DND-41 (cell line): ENCODE measurements at regions not wholly inside any gene's neighbourhood (a gene's known extent, or its start where the extent isn't known, plus 50 kb on each side); places are given as distances from the start of the nearest gene placed in this dataset.

Experiments used
- ATAC-seq: fragments of 200-7000 bp; cut with Tn5 transposase; 3 replicates; pipeline ENCODE4 v1.9.1; 2021; ENCODE audit warnings: low read depth; ENCODE audit not compliant: insufficient read depth
- DNase-seq: peaks from one replicate; pipeline ENCODE4 v3.0.0-alpha.2; 2020
- H2AFZ ChIP-seq: 2 replicates; pipeline ENCODE4 v1.6.0; 2012; ENCODE audit warnings: low read depth, low read length
- H3K27ac ChIP-seq: 2 replicates; pipeline ENCODE4 v1.5.1; 2012; ENCODE audit warnings: low read length, inconsistent platforms
- H3K27me3 ChIP-seq: fragments of 200-600 bp; sonication (generic); 2 replicates; pipeline ENCODE4 v1.6.0; 2012; ENCODE audit warnings: low read length, mild to moderate bottlenecking, inconsistent platforms; ENCODE audit not compliant: insufficient read depth, poor library complexity
- H3K36me3 ChIP-seq: 2 replicates; pipeline ENCODE4 v1.5.1; 2012; ENCODE audit warnings: low read length, inconsistent platforms; ENCODE audit not compliant: insufficient read depth
- H3K4me1 ChIP-seq: 2 replicates; pipeline ENCODE4 v1.5.1; 2012; ENCODE audit warnings: mild to moderate bottlenecking, low read length; ENCODE audit not compliant: insufficient read depth
- H3K4me2 ChIP-seq: 2 replicates; pipeline ENCODE4 v1.6.0; 2012; ENCODE audit warnings: mild to moderate bottlenecking, moderate library complexity, low read length, inconsistent platforms; ENCODE audit not compliant: insufficient read depth
- H3K4me3 ChIP-seq, 2 experiments: fragments of 200-600 bp in 1 of 2; shearing (Covaris generic) in 1 of 2; 2 replicates each; pipeline ENCODE4 v1.5.1; 2012 to 2016; ENCODE audit warnings: inconsistent platforms in 2 of 2, low read length in 2 of 2, mild to moderate bottlenecking in 2 of 2, low read depth in 1 of 2, moderate library complexity in 1 of 2
- H3K79me2 ChIP-seq: 2 replicates; pipeline ENCODE4 v1.6.0; 2012; ENCODE audit warnings: low read length, inconsistent platforms; ENCODE audit not compliant: insufficient read depth
- H3K9ac ChIP-seq: 2 replicates; pipeline ENCODE4 v1.6.0; 2012; ENCODE audit warnings: low read depth, mild to moderate bottlenecking, inconsistent platforms, low read length, moderate library complexity
- H3K9me3 ChIP-seq: 2 replicates; pipeline ENCODE4 v1.5.1; 2012; ENCODE audit warnings: low read length, moderate library complexity, mild to moderate bottlenecking, inconsistent platforms; ENCODE audit not compliant: insufficient read depth, severe bottlenecking
- H4K20me1 ChIP-seq: 2 replicates; pipeline ENCODE4 v1.6.0; 2012; ENCODE audit warnings: low read length; ENCODE audit not compliant: insufficient read depth
- CTCF ChIP-seq: IDR thresholded peaks from 2 replicates; pipeline ENCODE4 v1.5.1; 2012; ENCODE audit warnings: borderline replicate concordance, low read length, moderate library complexity, mild to moderate bottlenecking; ENCODE audit not compliant: poor library complexity, severe bottlenecking; ENCODE audit errors: extremely low read depth
- EZH2 ChIP-seq: IDR thresholded peaks from 3 replicates; pipeline ENCODE4 v1.6.1; 2012; ENCODE audit warnings: borderline replicate concordance, low read depth, mild to moderate bottlenecking, moderate library complexity, low read length, inconsistent platforms; ENCODE audit not compliant: severe bottlenecking

DNA sequence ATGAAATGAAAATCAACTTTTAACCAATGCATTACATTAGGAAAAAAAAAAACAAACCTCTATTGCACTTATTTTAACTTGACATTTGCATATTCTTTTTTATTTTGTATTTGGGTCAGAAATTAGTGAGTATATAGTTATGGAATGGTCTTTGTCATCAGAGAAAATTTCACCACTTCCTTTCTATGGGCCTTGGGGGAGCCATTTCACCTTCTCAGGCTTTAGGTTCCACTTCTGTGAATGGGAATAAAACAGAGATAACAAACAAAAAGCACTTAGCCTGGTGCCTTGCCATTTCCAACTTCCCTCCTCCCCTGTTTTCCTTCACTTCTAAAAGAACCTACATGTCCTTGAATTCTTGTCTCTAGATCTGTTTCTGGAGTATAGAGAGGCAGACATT, 168.0 kb upstream of the STT3B start:
- Histone ChIP-seq H2AFZ (no peak overlapping the region), H3K36me3 (no peaks in the 10 kb centered on the region), H3K9ac (no peak overlapping the region), H3K27ac (no peak overlapping the region), H3K4me2 (no peak overlapping the region), H4K20me1 (no peaks in the 10 kb centered on the region), H3K4me3 (no peak overlapping the region), H3K4me1 (peaks cover 9% of the 10 kb centered on the region; the same call in 1 of the 2 replicates), H3K27me3 (no peaks in the 10 kb centered on the region), H3K79me2 (no peaks in the 10 kb centered on the region), H3K9me3 (peaks cover 4% of the 10 kb centered on the region)
- TF ChIP-seq CTCF (no peak), EZH2 (no peak)
- DNase-seq (no peak), ATAC-seq (no peak)

DNA sequence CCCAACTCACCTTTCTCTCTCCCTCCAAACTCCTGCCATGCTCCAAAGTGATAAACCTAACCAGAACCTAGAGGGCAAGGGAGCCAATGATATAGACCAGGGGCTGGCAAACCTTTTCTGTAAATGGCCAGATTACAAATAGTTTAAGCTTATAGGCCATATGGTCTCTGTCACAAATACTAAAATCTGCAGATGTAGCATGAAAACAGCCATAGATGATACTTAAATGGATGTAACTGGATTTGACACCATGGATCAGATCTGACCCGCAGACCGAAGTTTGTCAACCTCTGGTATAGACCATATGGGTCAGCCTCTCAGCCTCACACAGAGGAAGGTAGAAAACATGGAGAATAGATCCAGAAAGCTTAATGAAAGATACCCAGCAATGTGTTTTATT, 165.2 kb upstream of the STT3B start:
- Histone ChIP-seq H2AFZ (no peak overlapping the region), H3K4me2 (no peak overlapping the region), H4K20me1 (no peaks in the 10 kb centered on the region), H3K4me3 (no peak overlapping the region), H3K4me1 (0 out of 2 replicates have a peak, but pooled peaks cover 6% of the 10 kb centered on the region), H3K27me3 (no peaks in the 10 kb centered on the region), H3K36me3 (no peaks in the 10 kb centered on the region), H3K9ac (no peak overlapping the region), H3K27ac (no peak overlapping the region), H3K9me3 (peaks cover 4% of the 10 kb centered on the region), H3K79me2 (no peaks in the 10 kb centered on the region)
- no peak for ATAC-seq
- TF ChIP-seq EZH2 (no peak), CTCF (no peak)
- DNase-seq = no peak

GRCh38 chr3:31369637-31370379, 162.9 kb upstream of the STT3B start:
- no peak overlapping the region for H3K4me3 ChIP-seq
- H3K9me3 ChIP-seq = peaks cover 4% of the 10 kb centered on the region
- no peaks in the 10 kb centered on the region for H3K79me2 ChIP-seq
- DNase-seq (no peak), ATAC-seq (no peak; the same call in 2 of the 3 replicates)
- 0 out of 2 replicates have a peak overlapping the region, but pooled peaks have one; percentile 32 for H2AFZ ChIP-seq
- H3K36me3 ChIP-seq = no peaks in the 10 kb centered on the region
- H3K27me3 ChIP-seq = no peaks in the 10 kb centered on the region
- no peaks in the 10 kb centered on the region for H4K20me1 ChIP-seq
- TF ChIP-seq CTCF (no peak), EZH2 (no peak)
- no peak overlapping the region for H3K4me2 ChIP-seq
- 0 out of 2 replicates have a peak, but pooled peaks cover 6% of the 10 kb centered on the region for H3K4me1 ChIP-seq
- no peak overlapping the region; the same call in 1 of the 2 replicates for H3K27ac ChIP-seq
- H3K9ac ChIP-seq = no peak overlapping the region
